ENCODE measurements at regions not wholly inside any gene's neighbourhood (a gene's known extent, or its start where the extent isn't known, plus 50 kb on each side); places are given as distances from the start of the nearest gene placed in this dataset.

- no peak for DNase-seq
Observed at GRCh38 chr11:91800208-91800914, 424.3 kb upstream of the FAT3 start.

- no peak for DNase-seq
Observed at GRCh38 chr11:91798240-91798639, 426.4 kb upstream of the FAT3 start.

- no peak for DNase-seq
Observed at GRCh38 chr11:91796999-91797398, 427.6 kb upstream of the FAT3 start.

GRCh38 chr11:91795139-91795887 is 429.3 kb upstream of the FAT3 start:
- no peak for DNase-seq

- no peak for DNase-seq
Observed at GRCh38 chr11:91794146-91794545, 430.5 kb upstream of the FAT3 start.

GRCh38 chr11:91792779-91793262 is 431.8 kb upstream of the FAT3 start:
- DNase-seq, result no peak

- DNase-seq, result no peak
Observed at GRCh38 chr11:91791171-91791468, 433.5 kb upstream of the FAT3 start.

- DNase-seq, result peak; percentile 14 to 60
Observed at GRCh38 chr11:91790346-91791170, 434.1 kb upstream of the FAT3 start.

- no peak for DNase-seq
Observed at GRCh38 chr11:91788764-91789163, 435.9 kb upstream of the FAT3 start.

- peak in 1 of 2 experiments; percentile 48 for DNase-seq
Observed at GRCh38 chr11:91786097-91786496, 438.5 kb upstream of the FAT3 start.

GRCh38 chr11:91783173-91783572 is 441.4 kb upstream of the FAT3 start:
- DNase-seq, result no peak

- DNase-seq, result no peak
Observed at GRCh38 chr11:91778758-91779157, 445.9 kb upstream of the FAT3 start.

GRCh38 chr11:91776655-91777054 is 448.0 kb upstream of the FAT3 start:
- no peak for DNase-seq

- DNase-seq, result peak; percentile 26 to 45
Observed at GRCh38 chr11:91773090-91773489, 451.5 kb upstream of the FAT3 start.

- DNase-seq, result no peak
Observed at GRCh38 chr11:91771961-91772360, 452.7 kb upstream of the FAT3 start.

GRCh38 chr11:91768783-91769182 is 455.8 kb upstream of the FAT3 start:
- no peak for DNase-seq

- DNase-seq, result no peak
Observed at GRCh38 chr11:91763331-91763730, 461.3 kb upstream of the FAT3 start.

GRCh38 chr11:91761406-91762025 is 463.1 kb upstream of the FAT3 start:
- peak; percentile 32 to 87 for DNase-seq

- DNase-seq, result no peak
Observed at GRCh38 chr11:91756829-91757480, 467.7 kb upstream of the FAT3 start.

- no peak for DNase-seq
Observed at GRCh38 chr11:91755951-91756707, 468.5 kb upstream of the FAT3 start.

GRCh38 chr11:91755526-91755925 is 469.1 kb upstream of the FAT3 start:
- DNase-seq, result no peak

- DNase-seq, result no peak
Observed at GRCh38 chr11:91749251-91749650, 475.4 kb upstream of the FAT3 start.
